Thyroid gland (tissue), 4 donors: ENCODE measurements at regions not wholly inside any gene's neighbourhood (a gene's known extent, or its start where the extent isn't known, plus 50 kb on each side); places are given as distances from the start of the nearest gene placed in this dataset.
"Not testable (repeated sequence)": the region's sequence is repeated elsewhere in the genome, so short reads cannot be mapped to it uniquely, and the experiment has no call there.

Experiments used
- DNase-seq, 2 donors: peaks; one replicate each; pipeline ENCODE4 v3.0.0-alpha.2; 2019
- H3K27ac ChIP-seq, 3 donors: fragments of 200-600 bp; sonication (generic); 1 replicate in 2 of 3; 2 replicates in 1 of 3; pipeline ENCODE4 v1.5.1; 2016 to 2019; ENCODE audit warnings: mild to moderate bottlenecking in 1 of 3, moderate library complexity in 1 of 3
- H3K27me3 ChIP-seq: fragments of 200-600 bp; sonication (generic); one replicate; pipeline ENCODE4 v1.5.1; 2019
- H3K36me3 ChIP-seq, 2 donors: fragments of 200-600 bp; sonication (generic); one replicate each; pipeline ENCODE4 v1.5.1; 2016 to 2019
- H3K4me1 ChIP-seq, 2 donors: fragments of 200-600 bp; sonication (generic); one replicate each; pipeline ENCODE4 v1.5.1; 2017 to 2019
- H3K4me3 ChIP-seq, 3 donors: fragments of 200-600 bp; sonication (generic); replicated peaks in 1 of 3; 1 replicate in 2 of 3; 2 replicates in 1 of 3; pipeline ENCODE4 v1.5.1; 2016; ENCODE audit warnings: mild to moderate bottlenecking in 1 of 3
- H3K9me3 ChIP-seq: fragments of 200-600 bp; sonication (generic); one replicate; pipeline ENCODE4 v1.5.1; 2017
- POLR2A ChIP-seq, 2 donors: fragments of 450-650 bp; IDR thresholded peaks; one replicate each; pipeline ENCODE4 v1.6.1; 2017; ENCODE audit warnings: antibody characterized with exemption in 2 of 2, mild to moderate bottlenecking in 2 of 2, moderate library complexity in 1 of 2
- WGBS, 2 donors: methylation state at CpG; one replicate each; pipeline ENCODE4 v1.1.5; 2017; 5-methylcytosine and 5-hydroxymethylcytosine counted together
- intact Hi-C: fragments of 100-400 bp; cut with DNase I; formaldehyde crosslinking; loops from one replicate; pipeline ENCODE4 v1.15.1; 2023
- TF ChIP-seq, protein P1 (sequence below), 6 experiments: fragments of 200-600 bp in 3 of 6; fragments of 450-650 bp in 3 of 6; sonication (generic) in 3 of 6; IDR thresholded peaks; one replicate each; pipeline ENCODE4 v1.5.1; 2016 to 2019; ENCODE audit warnings: antibody characterized with exemption in 6 of 6, mild to moderate bottlenecking in 2 of 6, inconsistent platforms in 1 of 6, moderate library complexity in 1 of 6

DNA sequence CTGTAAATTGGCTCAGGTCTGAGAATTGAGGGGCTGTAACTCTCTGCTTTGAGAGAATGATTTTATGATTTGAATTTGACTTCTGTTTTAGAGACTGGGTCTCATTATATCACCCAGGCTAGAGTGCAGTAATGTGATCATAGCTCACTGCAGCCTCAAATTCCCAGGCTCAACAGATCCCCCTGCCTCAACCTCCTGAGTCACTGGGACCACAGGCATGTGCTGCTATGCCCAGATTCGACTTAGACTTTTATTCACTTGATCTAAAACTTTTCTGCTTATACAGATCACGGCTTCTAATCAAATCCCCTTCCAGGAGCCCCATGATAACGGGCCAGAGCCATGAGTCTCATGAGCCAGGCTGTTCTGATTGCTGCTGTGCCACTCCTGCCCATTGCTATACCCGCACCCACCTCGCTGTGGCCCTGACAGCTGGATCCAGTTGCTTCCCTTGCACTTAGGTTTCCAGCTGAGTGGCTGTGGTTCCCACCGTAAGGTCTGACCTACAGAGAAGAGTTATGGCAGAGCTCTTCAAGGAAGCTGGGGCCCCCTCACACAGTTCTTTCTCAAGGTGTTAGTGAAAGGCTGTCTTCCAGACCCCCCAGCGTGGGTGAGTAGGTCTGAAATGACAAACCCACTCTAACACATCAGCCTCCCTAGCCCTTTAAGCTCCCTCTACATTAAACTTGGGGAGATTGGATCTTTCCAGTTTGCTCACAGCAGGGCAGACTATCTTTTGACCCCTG, 251.2 kb upstream of the SGCG start:
- Histone ChIP-seq H3K27me3 (no peaks in the 10 kb centered on the region), H3K4me3 (no peak overlapping the region), H3K36me3 (no peaks in the 10 kb centered on the region), H3K9me3 (no peaks in the 10 kb centered on the region), H3K27ac (no peak overlapping the region), H3K4me1 (peaks cover 0 to 4% of the 10 kb centered on the region in 2 donors)
- WGBS, 2 donors: 90 to 92% methylated on average over 7 of the region's 7 CpGs
- no peak for DNase-seq
- intact Hi-C loops: no loop called here
- no peak for TF ChIP-seq POLR2A (IDR thresholded peaks at IDR 0.05)
- TF ChIP-seq, protein P1, sequence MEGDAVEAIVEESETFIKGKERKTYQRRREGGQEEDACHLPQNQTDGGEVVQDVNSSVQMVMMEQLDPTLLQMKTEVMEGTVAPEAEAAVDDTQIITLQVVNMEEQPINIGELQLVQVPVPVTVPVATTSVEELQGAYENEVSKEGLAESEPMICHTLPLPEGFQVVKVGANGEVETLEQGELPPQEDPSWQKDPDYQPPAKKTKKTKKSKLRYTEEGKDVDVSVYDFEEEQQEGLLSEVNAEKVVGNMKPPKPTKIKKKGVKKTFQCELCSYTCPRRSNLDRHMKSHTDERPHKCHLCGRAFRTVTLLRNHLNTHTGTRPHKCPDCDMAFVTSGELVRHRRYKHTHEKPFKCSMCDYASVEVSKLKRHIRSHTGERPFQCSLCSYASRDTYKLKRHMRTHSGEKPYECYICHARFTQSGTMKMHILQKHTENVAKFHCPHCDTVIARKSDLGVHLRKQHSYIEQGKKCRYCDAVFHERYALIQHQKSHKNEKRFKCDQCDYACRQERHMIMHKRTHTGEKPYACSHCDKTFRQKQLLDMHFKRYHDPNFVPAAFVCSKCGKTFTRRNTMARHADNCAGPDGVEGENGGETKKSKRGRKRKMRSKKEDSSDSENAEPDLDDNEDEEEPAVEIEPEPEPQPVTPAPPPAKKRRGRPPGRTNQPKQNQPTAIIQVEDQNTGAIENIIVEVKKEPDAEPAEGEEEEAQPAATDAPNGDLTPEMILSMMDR (IDR thresholded peaks at IDR 0.05): no peak

- WGBS, 2 donors: 96 to 100% methylated on average over 1 of the region's 1 CpG
- intact Hi-C loops: no loop called here
- Histone ChIP-seq H3K9me3 (no peaks in the 10 kb centered on the region), H3K36me3 (no peaks in the 10 kb centered on the region), H3K27me3 (no peaks in the 10 kb centered on the region), H3K27ac (no peak overlapping the region), H3K4me1 (peaks cover 0 to 4% of the 10 kb centered on the region in 2 donors), H3K4me3 (no peak overlapping the region)
- no peak for DNase-seq
- no peak for TF ChIP-seq POLR2A (IDR thresholded peaks at IDR 0.05)
- TF ChIP-seq, protein P1 (IDR thresholded peaks at IDR 0.05): no peak
These were observed 249.2 kb upstream of the SGCG start for GRCh38 chr13:22931576-22931975.

DNA sequence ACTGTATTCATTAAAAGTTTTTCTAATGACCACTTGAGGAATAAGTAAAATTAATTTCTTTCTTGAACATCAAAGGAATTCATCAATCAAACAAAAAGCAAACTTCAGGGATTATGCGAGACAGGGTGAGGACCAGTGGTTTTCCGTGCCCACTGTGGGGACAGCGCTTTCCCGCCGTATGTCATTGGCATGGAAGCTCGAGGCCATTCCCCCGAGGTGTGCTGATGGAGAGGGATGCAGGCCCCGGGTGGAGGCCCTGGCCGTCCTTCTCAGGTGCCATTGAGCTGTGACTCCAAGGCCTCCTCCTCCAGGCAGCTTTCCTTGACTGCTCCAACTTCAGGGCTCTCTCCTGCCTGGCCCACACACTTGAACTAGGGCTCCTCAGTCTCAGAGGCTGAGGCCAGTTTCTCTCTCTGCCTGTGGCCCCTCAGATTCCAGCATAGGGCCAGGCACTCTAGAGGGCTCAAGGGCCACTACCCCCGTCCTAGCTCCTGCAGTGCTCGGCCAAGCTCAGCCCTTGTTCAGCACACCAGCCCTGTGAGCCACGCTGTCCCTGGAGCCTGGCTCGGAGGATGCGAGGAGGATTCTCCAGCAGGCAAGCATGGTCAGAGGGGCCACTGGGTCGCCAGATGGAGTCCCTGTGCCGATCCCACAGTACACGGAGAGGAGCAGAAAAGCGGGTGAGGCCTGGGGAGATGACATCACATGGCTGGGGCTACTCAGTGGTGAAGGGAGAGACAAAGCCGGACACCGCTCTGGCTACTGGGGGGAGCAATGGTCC, 248.0 kb upstream of the SGCG start:
- H3K36me3 ChIP-seq, H3K27ac ChIP-seq, DNase-seq, H3K4me3 ChIP-seq, H3K4me1 ChIP-seq, intact Hi-C loops, H3K27me3 ChIP-seq, H3K9me3 ChIP-seq: not testable (repeated sequence)
- 91 to 93% methylated on average over 15 to 19 of the region's 20 CpGs for WGBS, 2 donors

GRCh38 chr13:22933571-22934181, 247.1 kb upstream of the SGCG start:
- H3K27ac ChIP-seq: no peak overlapping the region
- intact Hi-C loops: no loop called here
- H3K9me3 ChIP-seq: no peaks in the 10 kb centered on the region
- no peaks in the 10 kb centered on the region for H3K4me1 ChIP-seq
- 83 to 92% methylated on average over 8 of the region's 8 CpGs for WGBS, 2 donors
- H3K4me3 ChIP-seq: no peak overlapping the region
- no peaks in the 10 kb centered on the region for H3K27me3 ChIP-seq
- no peak for DNase-seq
- TF ChIP-seq, protein P1 (IDR thresholded peaks at IDR 0.05): no peak
- TF ChIP-seq POLR2A (IDR thresholded peaks at IDR 0.05): no peak
- no peaks in the 10 kb centered on the region for H3K36me3 ChIP-seq

DNA sequence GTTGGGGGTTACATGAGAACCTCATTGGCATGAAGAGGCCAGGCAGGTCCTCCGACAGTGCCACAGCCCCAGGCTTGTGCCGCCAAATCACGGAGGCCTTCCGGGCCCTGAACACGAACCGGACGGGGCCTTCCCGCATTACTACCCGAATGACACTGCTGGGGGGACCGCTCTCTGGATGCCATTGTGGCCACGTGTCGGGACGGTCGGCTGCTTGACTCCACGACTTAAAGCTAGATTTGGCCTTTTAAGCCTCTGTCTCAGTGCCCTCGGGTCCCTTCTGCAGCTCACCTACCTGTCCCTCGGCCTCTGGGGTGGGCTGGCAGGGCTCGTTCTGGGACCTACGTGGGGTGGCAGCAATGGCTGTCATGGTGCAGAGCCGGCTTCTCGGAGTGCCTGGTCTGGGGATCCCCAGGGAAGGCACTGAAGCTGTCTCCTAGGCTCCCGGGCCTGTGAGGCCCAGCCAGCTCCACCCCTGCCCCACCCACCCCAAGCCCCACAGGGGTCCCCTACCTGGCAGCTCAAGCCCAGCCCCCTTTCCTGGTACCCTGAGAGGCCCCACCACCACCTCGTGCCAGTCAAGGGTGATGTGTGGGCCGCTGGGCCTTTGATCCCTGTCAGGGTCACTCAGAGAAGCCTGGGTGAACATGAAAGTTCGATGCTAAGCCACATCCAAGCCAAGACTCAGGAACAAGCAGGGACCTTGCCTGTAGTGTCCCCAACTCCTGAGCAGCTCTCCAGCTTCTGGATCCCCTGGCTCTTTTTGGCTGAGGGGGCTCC, 245.8 kb upstream of the SGCG start:
- WGBS, 2 donors: 93 to 94% methylated on average over 2 to 22 of the region's 25 CpGs
- TF ChIP-seq, protein P1 (IDR thresholded peaks at IDR 0.05): no peak
- TF ChIP-seq POLR2A (IDR thresholded peaks at IDR 0.05): no peak
- intact Hi-C loops: no loop called here

More for the DNA sequence above, 245.8 kb upstream of the SGCG start:
- Histone ChIP-seq H3K4me1 (no peaks in the 10 kb centered on the region), H3K27ac (no peak overlapping the region), H3K4me3 (no peak overlapping the region), H3K9me3 (no peaks in the 10 kb centered on the region), H3K36me3 (no peaks in the 10 kb centered on the region), H3K27me3 (no peaks in the 10 kb centered on the region)
- DNase-seq: no peak
